Neural progenitor cell (in vitro differentiated cells): ENCODE measurements at regions not wholly inside any gene's neighbourhood (a gene's known extent, or its start where the extent isn't known, plus 50 kb on each side); places are given as distances from the start of the nearest gene placed in this dataset.

ENCODE experiments used
- EZH2phosphoT487 ChIP-seq: fragments of 200-600 bp; sonication (generic); IDR thresholded peaks from 2 replicates; pipeline ENCODE4 v1.6.1; 2017; ENCODE audit warnings: antibody characterized with exemption
- TF ChIP-seq, protein P1 (sequence below): fragments of 200-600 bp; sonication (generic); IDR thresholded peaks from 2 replicates; pipeline ENCODE4 v1.5.1; 2017; ENCODE audit warnings: antibody characterized with exemption, mild to moderate bottlenecking

DNA sequence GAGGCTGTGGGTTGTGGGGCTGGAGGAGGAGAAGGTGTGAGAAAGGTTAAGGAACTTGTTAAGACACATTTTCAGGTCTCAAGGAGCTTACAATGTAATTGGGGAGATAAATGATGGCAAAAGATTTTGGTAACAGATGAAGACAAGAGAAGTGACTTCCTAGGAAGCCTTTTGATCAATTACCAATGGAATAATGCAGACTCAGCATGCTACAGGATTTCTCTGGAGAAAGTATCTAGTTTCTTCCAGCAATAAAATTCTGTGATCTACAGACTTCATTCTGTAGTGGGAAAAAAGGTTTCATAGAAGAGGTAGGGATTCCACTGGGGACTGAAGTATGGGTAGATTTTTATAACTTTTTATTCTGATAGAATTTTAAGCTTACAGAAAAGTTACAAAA, 184.2 kb upstream of the RHOBTB1 start:
- TF ChIP-seq EZH2phosphoT487: no peak
- TF ChIP-seq, protein P1, sequence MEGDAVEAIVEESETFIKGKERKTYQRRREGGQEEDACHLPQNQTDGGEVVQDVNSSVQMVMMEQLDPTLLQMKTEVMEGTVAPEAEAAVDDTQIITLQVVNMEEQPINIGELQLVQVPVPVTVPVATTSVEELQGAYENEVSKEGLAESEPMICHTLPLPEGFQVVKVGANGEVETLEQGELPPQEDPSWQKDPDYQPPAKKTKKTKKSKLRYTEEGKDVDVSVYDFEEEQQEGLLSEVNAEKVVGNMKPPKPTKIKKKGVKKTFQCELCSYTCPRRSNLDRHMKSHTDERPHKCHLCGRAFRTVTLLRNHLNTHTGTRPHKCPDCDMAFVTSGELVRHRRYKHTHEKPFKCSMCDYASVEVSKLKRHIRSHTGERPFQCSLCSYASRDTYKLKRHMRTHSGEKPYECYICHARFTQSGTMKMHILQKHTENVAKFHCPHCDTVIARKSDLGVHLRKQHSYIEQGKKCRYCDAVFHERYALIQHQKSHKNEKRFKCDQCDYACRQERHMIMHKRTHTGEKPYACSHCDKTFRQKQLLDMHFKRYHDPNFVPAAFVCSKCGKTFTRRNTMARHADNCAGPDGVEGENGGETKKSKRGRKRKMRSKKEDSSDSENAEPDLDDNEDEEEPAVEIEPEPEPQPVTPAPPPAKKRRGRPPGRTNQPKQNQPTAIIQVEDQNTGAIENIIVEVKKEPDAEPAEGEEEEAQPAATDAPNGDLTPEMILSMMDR: no peak
